SJSA1 (cell line): ENCODE measurements at regions not wholly inside any gene's neighbourhood (a gene's known extent, or its start where the extent isn't known, plus 50 kb on each side); places are given as distances from the start of the nearest gene placed in this dataset.
"Not testable (repeated sequence)": the region's sequence is repeated elsewhere in the genome, so short reads cannot be mapped to it uniquely, and the experiment has no call there.

Experiments
- DNase-seq, 2 experiments: peaks; one replicate each; pipeline ENCODE4 v3.0.0-alpha.2; 2015 to 2020; ENCODE audit warnings: low spot score in 2 of 2, low read depth in 1 of 2
- H3K27ac ChIP-seq: fragments of 250-450 bp; sonication (Bioruptor Pico); 2 replicates; pipeline ENCODE4 v1.5.1; 2020; ENCODE audit warnings: mild to moderate bottlenecking, moderate library complexity
- H3K27me3 ChIP-seq: fragments of 250-450 bp; sonication (Bioruptor Pico); replicated peaks from 2 replicates; pipeline ENCODE4 v1.5.1; 2020; ENCODE audit warnings: mild to moderate bottlenecking, moderate library complexity
- H3K36me3 ChIP-seq: fragments of 250-450 bp; sonication (Bioruptor Pico); 2 replicates; pipeline ENCODE4 v1.5.1; 2020; ENCODE audit warnings: mild to moderate bottlenecking
- H3K4me1 ChIP-seq: fragments of 250-450 bp; sonication (Bioruptor Pico); replicated peaks from 2 replicates; pipeline ENCODE4 v1.6.1; 2021; ENCODE audit warnings: mild to moderate bottlenecking
- H3K4me3 ChIP-seq: fragments of 250-450 bp; sonication (Bioruptor Pico); 2 replicates; pipeline ENCODE4 v1.5.1; 2020; ENCODE audit warnings: mild to moderate bottlenecking
- H3K9me3 ChIP-seq: fragments of 250-450 bp; sonication (Bioruptor Pico); replicated peaks from 2 replicates; pipeline ENCODE4 v1.5.1; 2020; ENCODE audit warnings: mild to moderate bottlenecking

DNA sequence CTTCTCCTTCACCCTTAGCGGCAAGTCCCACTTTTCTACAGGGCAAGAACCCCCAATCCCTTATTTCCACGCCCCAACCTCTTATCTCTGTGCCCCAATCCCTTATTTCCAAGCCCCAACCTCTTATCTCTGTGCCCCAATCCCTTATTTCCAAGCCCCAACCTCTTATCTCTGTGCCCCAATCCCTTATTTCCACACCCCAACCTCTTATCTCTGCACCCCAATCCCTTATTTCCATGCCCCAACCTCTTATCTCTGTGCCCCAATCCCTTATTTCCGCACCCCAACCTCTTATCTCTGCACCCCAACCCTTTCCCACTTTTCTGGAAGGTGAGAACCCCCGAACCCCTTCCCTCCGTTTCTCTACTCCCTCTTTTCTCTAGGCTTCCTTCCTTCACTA, 116.1 kb upstream of the GJE1 start:
- H3K4me1 ChIP-seq, result peaks cover 36% of the 10 kb centered on the region
- not testable (repeated sequence) for DNase-seq, H3K4me3 ChIP-seq, H3K27ac ChIP-seq, H3K36me3 ChIP-seq, H3K27me3 ChIP-seq, H3K9me3 ChIP-seq

DNA sequence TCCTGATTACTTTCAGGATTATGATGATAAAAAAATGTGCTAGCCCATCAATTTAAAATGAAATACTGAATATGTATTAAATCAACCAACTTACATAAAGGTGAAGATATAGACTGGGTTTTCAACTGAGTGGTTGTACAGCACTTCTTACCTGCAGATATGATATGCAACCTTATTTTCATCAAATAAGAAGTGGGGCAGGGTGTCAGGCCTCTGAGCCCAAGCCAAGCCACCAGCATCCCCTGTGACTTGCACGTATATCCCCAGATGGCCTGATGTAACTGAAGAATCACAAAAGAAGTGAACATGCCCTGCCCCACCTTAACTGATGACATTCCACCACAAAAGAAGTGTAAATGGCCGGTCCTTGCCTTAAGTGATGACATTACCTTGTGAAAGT, 117.3 kb upstream of the GJE1 start:
- H3K4me3 ChIP-seq, H3K36me3 ChIP-seq, DNase-seq, H3K27me3 ChIP-seq, H3K9me3 ChIP-seq: not testable (repeated sequence)
- peaks cover 47% of the 10 kb centered on the region for H3K4me1 ChIP-seq
- H3K27ac ChIP-seq, result peak overlapping the region; percentile 98

GRCh38 chr6:142015011-142015410, 117.7 kb upstream of the GJE1 start:
- H3K4me3 ChIP-seq, result peak overlapping the region; percentile 12

DNA sequence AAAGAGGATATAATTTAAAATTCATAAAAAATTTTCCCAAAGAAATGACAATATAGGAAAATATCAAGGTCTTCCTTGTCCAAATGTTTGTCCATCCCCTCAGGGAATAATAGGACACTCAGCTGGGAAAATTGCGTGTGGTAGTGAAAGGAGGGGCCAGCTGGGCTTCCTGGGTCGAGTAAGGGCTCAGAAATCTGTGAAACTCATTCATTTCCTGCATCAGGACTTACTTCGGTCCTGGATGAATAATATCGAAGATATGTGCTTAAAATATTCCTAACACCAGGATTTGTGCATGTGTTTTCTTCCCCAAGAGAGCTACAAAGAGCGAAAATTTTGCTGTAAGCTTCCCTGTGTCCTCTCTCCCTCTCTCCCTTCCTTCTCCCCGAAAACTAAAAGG, 118.2 kb upstream of the GJE1 start:
- Histone ChIP-seq H3K36me3 (no peaks in the 10 kb centered on the region), H3K4me3 (peak overlapping the region; percentile 12), H3K4me1 (peaks cover 56% of the 10 kb centered on the region)

More at GRCh38 chr6:142015011-142015410, 117.7 kb upstream of the GJE1 start:
- no peak for DNase-seq
- Histone ChIP-seq H3K36me3 (no peaks in the 10 kb centered on the region), H3K9me3 (no peaks in the 10 kb centered on the region), H3K27me3 (no peaks in the 10 kb centered on the region), H3K27ac (peak overlapping the region; percentile 98), H3K4me1 (peaks cover 51% of the 10 kb centered on the region)

GRCh38 chr6:142013875-142014495, 118.7 kb upstream of the GJE1 start:
- Histone ChIP-seq H3K36me3 (no peaks in the 10 kb centered on the region), H3K27ac (peak overlapping the region; percentile 98), H3K27me3 (no peaks in the 10 kb centered on the region), H3K4me1 (peaks cover 61% of the 10 kb centered on the region), H3K9me3 (no peaks in the 10 kb centered on the region), H3K4me3 (no peak overlapping the region)
- no peak for DNase-seq

More for the DNA sequence above, 118.2 kb upstream of the GJE1 start:
- no peaks in the 10 kb centered on the region for H3K9me3 ChIP-seq
- H3K27ac ChIP-seq, result peak overlapping the region; percentile 98
- no peaks in the 10 kb centered on the region for H3K27me3 ChIP-seq
- peak; percentile 90 to 93 for DNase-seq

GRCh38 chr6:142013287-142013686, 119.4 kb upstream of the GJE1 start:
- peaks cover 66% of the 10 kb centered on the region for H3K4me1 ChIP-seq
- H3K9me3 ChIP-seq, result no peaks in the 10 kb centered on the region
- peak in 1 of 2 experiments; percentile 89 for DNase-seq
- no peaks in the 10 kb centered on the region for H3K27me3 ChIP-seq
- peak overlapping the region; percentile 98 for H3K27ac ChIP-seq
- no peak overlapping the region for H3K4me3 ChIP-seq
- H3K36me3 ChIP-seq, result no peaks in the 10 kb centered on the region

GRCh38 chr6:142011775-142012174, 121.0 kb upstream of the GJE1 start:
- Histone ChIP-seq H3K9me3 (no peaks in the 10 kb centered on the region), H3K27me3 (no peaks in the 10 kb centered on the region), H3K4me3 (no peak overlapping the region), H3K4me1 (peaks cover 72% of the 10 kb centered on the region), H3K27ac (peak overlapping the region; percentile 98), H3K36me3 (no peaks in the 10 kb centered on the region)
- peak in 1 of 2 experiments; percentile 11 for DNase-seq

DNA sequence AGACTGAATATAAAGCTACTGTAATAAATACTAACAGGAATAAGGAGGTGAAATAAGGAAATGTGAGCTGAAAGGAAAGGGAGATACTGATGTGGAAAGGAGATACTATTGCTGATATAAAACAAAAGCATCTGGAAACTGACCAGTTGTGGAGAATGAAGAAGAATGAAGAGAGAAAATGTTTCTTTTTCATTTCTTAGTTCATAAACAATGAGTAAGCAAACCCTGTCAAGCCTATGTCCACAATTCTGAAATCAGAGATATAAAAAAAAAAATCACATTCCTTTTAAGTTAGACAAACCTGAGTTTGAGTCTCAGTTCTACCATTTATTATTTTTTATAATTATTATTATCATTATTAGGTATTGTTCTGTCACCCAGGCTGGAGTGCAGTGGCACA, 121.6 kb upstream of the GJE1 start:
- H3K4me1 ChIP-seq, result peaks cover 72% of the 10 kb centered on the region
- no peak overlapping the region for H3K4me3 ChIP-seq
- H3K27me3 ChIP-seq, result no peaks in the 10 kb centered on the region
- no peaks in the 10 kb centered on the region for H3K36me3 ChIP-seq
- H3K27ac ChIP-seq, result peak overlapping the region; percentile 98
- H3K9me3 ChIP-seq, result no peaks in the 10 kb centered on the region
- DNase-seq, result peak in 1 of 2 experiments; percentile 38

- peak in 1 of 2 experiments; percentile 48 for DNase-seq
- Histone ChIP-seq H3K4me3 (no peak overlapping the region), H3K36me3 (no peaks in the 10 kb centered on the region), H3K27ac (peak overlapping the region; percentile 98), H3K4me1 (peaks cover 61% of the 10 kb centered on the region), H3K27me3 (no peaks in the 10 kb centered on the region), H3K9me3 (no peaks in the 10 kb centered on the region)
These were observed 123.1 kb upstream of the GJE1 start for GRCh38 chr6:142009647-142010046.

GRCh38 chr6:142008781-142009180, 123.9 kb upstream of the GJE1 start:
- Histone ChIP-seq H3K9me3 (no peaks in the 10 kb centered on the region), H3K4me1 (peaks cover 54% of the 10 kb centered on the region), H3K27me3 (no peaks in the 10 kb centered on the region), H3K27ac (peak overlapping the region; percentile 98), H3K36me3 (no peaks in the 10 kb centered on the region), H3K4me3 (no peak overlapping the region)
- no peak for DNase-seq

DNA sequence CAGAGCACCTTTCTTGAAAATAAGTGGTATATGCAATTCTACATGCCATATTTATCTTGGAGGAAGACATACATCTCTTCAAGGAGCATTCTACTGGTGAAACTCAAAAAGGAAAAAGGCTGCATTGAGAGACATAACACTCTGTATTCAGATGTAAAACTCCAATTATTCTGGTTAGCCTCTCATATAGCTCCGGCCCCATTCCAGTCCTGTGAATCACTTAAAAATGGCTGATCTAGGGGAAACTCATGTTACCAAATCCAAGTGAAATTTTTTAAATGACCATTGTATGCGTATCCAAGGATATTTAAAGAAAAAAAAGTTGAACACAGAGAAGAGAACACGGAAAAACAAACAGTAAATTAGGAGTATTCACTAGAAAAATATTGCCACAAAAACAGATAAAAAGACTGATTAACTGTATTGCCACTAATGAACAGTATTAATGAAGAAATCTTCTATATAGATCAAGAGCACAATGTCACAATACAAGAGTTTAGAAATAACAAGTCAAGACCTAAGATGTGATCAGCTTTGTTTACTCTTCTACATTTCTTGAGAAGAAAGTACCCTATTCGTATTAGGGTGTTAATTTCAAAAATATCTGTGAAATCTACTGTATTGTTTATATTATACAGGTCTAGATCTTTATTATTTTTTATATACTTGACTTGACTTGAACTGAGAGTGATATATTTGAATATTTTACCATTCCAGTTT, 124.5 kb upstream of the GJE1 start:
- Histone ChIP-seq H3K27me3 (no peaks in the 10 kb centered on the region), H3K4me1 (peaks cover 51% of the 10 kb centered on the region), H3K36me3 (no peaks in the 10 kb centered on the region), H3K27ac (0 out of 2 replicates have a peak overlapping the region, but pooled peaks have one; percentile 98), H3K9me3 (no peaks in the 10 kb centered on the region), H3K4me3 (no peak overlapping the region)
- no peak for DNase-seq

DNA sequence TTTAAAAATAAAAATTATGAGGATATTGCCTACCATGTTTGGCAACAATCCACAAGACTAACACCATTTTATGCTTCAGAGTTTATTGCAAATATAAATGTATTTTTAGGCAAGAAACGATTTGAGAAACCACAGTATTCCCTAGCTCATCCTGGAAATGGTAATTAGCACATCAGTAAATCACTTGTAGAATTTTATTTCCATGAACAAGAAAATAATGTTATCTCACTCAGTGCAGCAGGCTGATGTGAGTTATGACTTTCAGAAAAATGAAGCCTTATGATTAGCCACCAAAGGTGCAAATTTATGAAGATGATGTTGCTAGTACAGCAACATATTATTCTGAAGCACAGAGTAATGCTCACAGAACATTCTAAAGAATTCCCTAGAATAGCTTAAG, 127.7 kb upstream of the GJE1 start:
- H3K36me3 ChIP-seq, result no peaks in the 10 kb centered on the region
- H3K27ac ChIP-seq, result no peak overlapping the region
- peaks cover 21% of the 10 kb centered on the region for H3K4me1 ChIP-seq
- no peak for DNase-seq
- H3K4me3 ChIP-seq, result no peak overlapping the region
- no peaks in the 10 kb centered on the region for H3K27me3 ChIP-seq
- H3K9me3 ChIP-seq, result no peaks in the 10 kb centered on the region

- no peak overlapping the region for H3K27ac ChIP-seq
- H3K9me3 ChIP-seq, result no peaks in the 10 kb centered on the region
- H3K27me3 ChIP-seq, result no peaks in the 10 kb centered on the region
- peaks cover 2% of the 10 kb centered on the region for H3K4me1 ChIP-seq
- H3K4me3 ChIP-seq, result no peak overlapping the region
- no peak for DNase-seq
- no peaks in the 10 kb centered on the region for H3K36me3 ChIP-seq
These were observed 129.8 kb upstream of the GJE1 start for GRCh38 chr6:142002825-142003405.

DNA sequence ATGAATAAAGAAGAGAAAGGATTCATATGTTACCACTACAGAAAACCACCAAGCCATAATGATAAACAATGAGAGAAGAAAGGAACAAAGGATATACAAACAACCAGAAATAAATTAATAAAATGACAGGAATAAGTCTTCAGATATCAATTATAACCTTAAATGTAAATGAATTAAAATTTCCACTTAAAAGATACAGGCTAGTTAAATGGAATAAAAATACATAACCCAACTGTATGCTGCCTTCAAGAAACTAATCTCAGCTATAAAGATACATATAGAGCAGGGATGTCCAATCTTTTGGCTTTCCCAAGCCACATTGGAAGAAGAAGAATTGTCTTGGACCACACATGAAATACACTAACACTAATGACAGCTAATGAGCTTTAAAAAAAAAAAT, 135.9 kb upstream of the GJE1 start:
- Histone ChIP-seq H3K36me3 (no peaks in the 10 kb centered on the region), H3K4me1 (no peaks in the 10 kb centered on the region)
- no peak for DNase-seq

More for the DNA sequence above, 135.9 kb upstream of the GJE1 start:
- Histone ChIP-seq H3K27me3 (no peaks in the 10 kb centered on the region), H3K9me3 (no peaks in the 10 kb centered on the region), H3K4me3 (no peak overlapping the region), H3K27ac (no peak overlapping the region)
